Muscle layer of duodenum (tissue), 2 donors: ENCODE measurements at regions not wholly inside any gene's neighbourhood (a gene's known extent, or its start where the extent isn't known, plus 50 kb on each side); places are given as distances from the start of the nearest gene placed in this dataset.

ENCODE experiments used
- H3K27ac ChIP-seq: one replicate; pipeline ENCODE4 v1.7.0; 2013; ENCODE audit warnings: mild to moderate bottlenecking, low read length
- H3K27me3 ChIP-seq: one replicate; pipeline ENCODE4 v1.7.0; 2013; ENCODE audit warnings: low read depth, mild to moderate bottlenecking, control low read depth, low read length
- H3K36me3 ChIP-seq, 2 donors: one replicate each; pipeline ENCODE4 v1.7.0; 2013; ENCODE audit warnings: low read length in 2 of 2, control low read depth in 1 of 2, mild to moderate bottlenecking in 1 of 2; ENCODE audit not compliant: insufficient read depth in 2 of 2, control insufficient read depth in 1 of 2
- H3K4me1 ChIP-seq, 2 donors: one replicate each; pipeline ENCODE4 v1.7.0; 2013; ENCODE audit warnings: low read length in 2 of 2, mild to moderate bottlenecking in 2 of 2, control low read depth in 1 of 2, moderate library complexity in 1 of 2; ENCODE audit not compliant: insufficient read depth in 2 of 2, control insufficient read depth in 1 of 2
- H3K4me3 ChIP-seq, 2 donors: one replicate each; pipeline ENCODE4 v1.7.0; 2013; ENCODE audit warnings: low read length in 2 of 2, low read depth in 1 of 2, mild to moderate bottlenecking in 1 of 2
- H3K9me3 ChIP-seq, 2 donors: one replicate each; pipeline ENCODE4 v1.7.0; 2013; ENCODE audit warnings: low read length in 2 of 2, control low read depth in 1 of 2, mild to moderate bottlenecking in 1 of 2; ENCODE audit not compliant: control insufficient read depth in 1 of 2
- donor health status: healthy.

DNA sequence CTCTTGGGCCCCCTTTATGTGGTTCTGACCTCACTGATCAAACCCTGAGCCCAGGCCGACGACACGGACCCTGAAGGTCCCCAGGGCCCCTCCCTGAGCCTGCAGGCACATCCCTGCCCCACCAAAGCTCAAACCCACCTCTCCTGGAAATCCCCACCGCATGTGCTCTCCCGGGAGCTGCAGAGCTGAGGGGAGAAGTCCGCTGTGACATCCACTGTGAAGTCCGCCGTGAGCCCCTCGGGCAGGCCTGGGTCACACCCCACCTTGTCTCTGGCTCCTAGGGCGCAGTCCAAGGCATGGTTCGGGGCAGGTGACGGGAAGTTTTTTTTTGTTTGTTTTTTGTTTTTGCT lies 100.2 kb downstream of the MICALL2 start:
- Histone ChIP-seq H3K9me3 (peaks cover 0 to 8% of the 10 kb centered on the region in 2 donors), H3K4me3 (no peak overlapping the region), H3K27me3 (no peaks in the 10 kb centered on the region), H3K4me1 (no peaks in the 10 kb centered on the region), H3K27ac (no peak overlapping the region), H3K36me3 (no peaks in the 10 kb centered on the region)

- H3K36me3 ChIP-seq: no peaks in the 10 kb centered on the region
- no peak overlapping the region for H3K4me3 ChIP-seq
- H3K9me3 ChIP-seq: peaks cover 0 to 15% of the 10 kb centered on the region in 2 donors
- no peak overlapping the region for H3K27ac ChIP-seq
- H3K4me1 ChIP-seq: no peaks in the 10 kb centered on the region
- no peaks in the 10 kb centered on the region for H3K27me3 ChIP-seq
Measured at GRCh38 chr7:1359681-1360485, 99.4 kb downstream of the MICALL2 start.

DNA sequence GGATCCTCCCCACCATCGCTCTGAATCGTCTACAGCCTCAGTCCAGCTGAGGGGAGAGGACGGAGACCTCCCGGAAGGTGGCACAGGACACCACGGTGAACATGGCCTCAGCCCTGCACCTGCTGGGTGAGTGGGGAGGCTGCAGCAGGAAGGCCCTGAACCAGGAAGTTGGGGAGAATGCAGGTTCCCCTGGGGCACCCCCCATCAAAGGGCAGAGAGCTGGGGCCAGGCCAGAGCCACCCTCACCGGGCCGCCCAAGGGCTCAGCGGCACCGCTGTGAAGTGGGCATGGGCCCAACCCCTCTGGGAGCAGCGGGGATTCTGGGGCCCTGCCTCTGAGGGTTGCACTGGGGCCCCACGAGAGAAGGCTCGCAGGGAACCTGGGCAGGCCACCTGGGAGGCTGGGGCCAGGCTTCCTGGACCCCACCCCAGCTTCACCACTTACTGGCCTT lies 98.7 kb downstream of the MICALL2 start:
- Histone ChIP-seq H3K4me1 (no peaks in the 10 kb centered on the region), H3K9me3 (peaks cover 0 to 20% of the 10 kb centered on the region in 2 donors), H3K4me3 (no peak overlapping the region), H3K27ac (no peak overlapping the region), H3K36me3 (no peaks in the 10 kb centered on the region), H3K27me3 (no peaks in the 10 kb centered on the region)

GRCh38 chr7:1361016-1361755 lies 98.1 kb downstream of the MICALL2 start:
- H3K36me3 ChIP-seq: no peaks in the 10 kb centered on the region
- no peaks in the 10 kb centered on the region for H3K27me3 ChIP-seq
- H3K4me1 ChIP-seq: no peaks in the 10 kb centered on the region
- no peak overlapping the region for H3K27ac ChIP-seq
- no peak overlapping the region for H3K4me3 ChIP-seq
- peaks cover 6 to 26% of the 10 kb centered on the region in 2 donors for H3K9me3 ChIP-seq

DNA sequence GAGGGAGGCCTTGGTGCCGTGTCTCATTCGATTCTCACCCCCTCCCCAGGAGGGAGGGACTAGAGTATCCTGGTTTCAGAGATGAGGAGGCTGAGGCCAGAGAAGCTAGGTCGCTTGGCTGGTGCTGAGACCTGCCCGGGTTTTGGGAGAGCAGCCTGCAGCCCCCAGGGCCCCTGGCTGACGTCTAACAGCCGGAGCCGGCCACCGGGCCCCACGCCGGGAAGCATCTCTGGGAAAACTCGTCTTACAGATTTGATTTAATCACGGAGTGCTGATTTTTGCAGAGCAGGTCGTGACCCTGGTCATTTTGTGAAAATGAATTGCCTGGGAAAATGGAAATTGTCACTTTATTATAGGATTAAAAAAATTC lies 97.5 kb downstream of the MICALL2 start:
- Histone ChIP-seq H3K36me3 (no peaks in the 10 kb centered on the region), H3K4me1 (no peaks in the 10 kb centered on the region), H3K4me3 (no peak overlapping the region), H3K27me3 (no peaks in the 10 kb centered on the region), H3K9me3 (peaks cover 6 to 27% of the 10 kb centered on the region in 2 donors), H3K27ac (no peak overlapping the region)

GRCh38 chr7:1362301-1362700 lies 97.0 kb downstream of the MICALL2 start:
- no peaks in the 10 kb centered on the region for H3K36me3 ChIP-seq
- no peak overlapping the region for H3K4me3 ChIP-seq
- no peaks in the 10 kb centered on the region for H3K4me1 ChIP-seq
- H3K9me3 ChIP-seq: peaks cover 6 to 27% of the 10 kb centered on the region in 2 donors
- H3K27ac ChIP-seq: no peak overlapping the region
- H3K27me3 ChIP-seq: peaks cover 4% of the 10 kb centered on the region

DNA sequence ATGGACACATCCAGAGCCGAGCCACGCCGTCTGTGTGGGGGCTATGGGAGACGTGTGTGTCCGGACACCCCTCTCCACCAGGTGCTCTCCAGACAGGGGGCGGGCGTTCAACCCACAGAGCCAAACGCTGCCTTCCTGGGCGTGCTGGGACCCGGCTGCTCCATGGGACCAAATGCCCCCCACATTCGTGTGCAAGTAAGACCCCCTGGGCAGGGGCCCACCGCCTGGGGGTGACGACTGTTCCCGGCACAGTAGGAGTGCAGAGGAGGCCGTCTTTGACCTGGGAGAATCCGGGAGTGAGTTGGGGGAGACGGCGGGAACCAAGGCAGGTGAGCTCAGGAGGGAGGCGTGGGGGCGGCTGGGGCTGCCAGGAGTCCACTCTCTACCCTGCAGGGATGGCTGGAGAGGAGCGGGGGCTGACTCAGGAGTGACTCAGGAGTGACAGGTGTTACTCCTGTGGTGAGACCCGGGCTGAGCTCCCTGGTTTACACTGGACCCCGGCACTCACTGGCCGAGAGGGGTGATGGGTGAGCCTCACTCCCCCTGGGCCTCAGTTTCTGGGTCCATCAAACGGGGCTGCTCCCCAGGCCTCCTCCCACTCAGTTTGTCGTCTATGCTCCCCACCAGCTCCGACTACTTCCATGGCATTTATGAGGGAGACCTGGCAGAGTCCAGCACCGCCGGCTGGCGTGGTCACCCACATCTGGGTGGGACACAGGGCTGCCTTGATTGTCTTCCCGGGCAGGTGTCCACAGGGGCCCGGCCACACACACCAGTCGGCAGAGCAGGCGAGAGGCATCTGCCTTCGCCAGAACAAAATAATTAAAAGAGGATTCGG lies 95.0 kb downstream of the MICALL2 start:
- Histone ChIP-seq H3K27me3 (peaks cover 20% of the 10 kb centered on the region), H3K4me3 (no peak overlapping the region), H3K4me1 (peaks cover 0 to 5% of the 10 kb centered on the region in 2 donors), H3K36me3 (no peaks in the 10 kb centered on the region), H3K9me3 (peaks cover 6 to 27% of the 10 kb centered on the region in 2 donors), H3K27ac (no peak overlapping the region)

GRCh38 chr7:1364906-1365570 lies 94.2 kb downstream of the MICALL2 start:
- H3K36me3 ChIP-seq: no peaks in the 10 kb centered on the region
- peaks cover 0 to 5% of the 10 kb centered on the region in 2 donors for H3K4me1 ChIP-seq
- no peak overlapping the region for H3K27ac ChIP-seq
- no peak overlapping the region for H3K4me3 ChIP-seq
- peaks cover 25% of the 10 kb centered on the region for H3K27me3 ChIP-seq
- peaks cover 6 to 26% of the 10 kb centered on the region in 2 donors for H3K9me3 ChIP-seq

DNA sequence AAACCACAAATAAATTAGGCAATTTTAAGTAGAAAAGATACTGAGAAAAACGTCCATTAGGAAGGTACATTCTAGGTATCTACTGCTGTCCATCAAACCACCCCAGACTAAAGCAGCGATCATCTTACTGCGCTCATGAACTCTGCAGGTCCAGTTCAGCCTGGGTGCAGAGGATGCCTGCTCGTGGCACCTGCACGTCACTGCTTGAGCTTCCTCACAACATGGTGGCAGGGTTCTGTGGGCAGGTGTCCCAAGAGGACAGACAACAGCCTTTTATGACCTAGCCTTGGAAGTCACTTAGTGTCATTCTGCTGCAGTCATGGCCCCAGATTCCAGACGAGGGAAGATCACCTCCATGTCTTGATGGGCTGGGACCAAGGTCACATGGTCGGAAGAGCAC lies 93.4 kb downstream of the MICALL2 start:
- H3K36me3 ChIP-seq: no peaks in the 10 kb centered on the region
- H3K27me3 ChIP-seq: peaks cover 33% of the 10 kb centered on the region
- peaks cover 6 to 21% of the 10 kb centered on the region in 2 donors for H3K9me3 ChIP-seq
- H3K27ac ChIP-seq: no peak overlapping the region
- H3K4me3 ChIP-seq: no peak overlapping the region
- peaks cover 0 to 5% of the 10 kb centered on the region in 2 donors for H3K4me1 ChIP-seq

DNA sequence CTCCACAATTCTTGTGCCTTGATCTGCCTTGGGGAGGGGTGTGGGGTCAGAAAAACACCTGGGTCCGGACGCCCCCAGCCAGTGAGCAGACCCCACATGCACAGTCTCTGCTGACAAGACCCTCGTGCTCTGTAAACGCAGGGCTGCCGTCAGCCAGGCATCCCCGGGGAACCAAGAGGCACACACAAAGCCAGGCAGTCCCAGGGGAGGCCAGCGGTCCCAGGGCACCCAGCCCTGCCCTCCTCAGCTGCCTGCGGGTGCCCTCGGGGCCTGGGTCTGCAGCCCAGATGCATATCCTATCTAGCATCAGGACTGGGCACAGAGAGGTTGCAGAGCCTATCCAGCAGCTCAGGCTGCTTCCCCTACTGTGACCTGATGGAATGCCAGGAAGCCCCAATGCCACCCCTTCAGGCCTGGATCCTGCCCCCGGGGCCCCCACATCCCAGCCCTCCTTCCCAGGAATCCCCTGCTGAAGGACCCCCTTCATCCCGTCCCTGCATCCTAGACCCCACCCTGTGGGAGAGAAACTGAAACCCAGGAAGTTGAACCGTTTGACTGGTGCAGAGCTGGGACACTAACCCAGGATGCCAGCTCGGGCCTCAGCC lies 92.4 kb downstream of the MICALL2 start:
- H3K27me3 ChIP-seq: peaks cover 36% of the 10 kb centered on the region
- no peak overlapping the region for H3K27ac ChIP-seq

More for the DNA sequence above, 92.4 kb downstream of the MICALL2 start:
- H3K4me3 ChIP-seq: no peak overlapping the region
- peaks cover 0 to 5% of the 10 kb centered on the region in 2 donors for H3K4me1 ChIP-seq
- H3K36me3 ChIP-seq: no peaks in the 10 kb centered on the region
- peaks cover 6 to 21% of the 10 kb centered on the region in 2 donors for H3K9me3 ChIP-seq
